Fibroblast of villous mesenchyme (primary cell): ENCODE measurements at regions not wholly inside any gene's neighbourhood (a gene's known extent, or its start where the extent isn't known, plus 50 kb on each side); places are given as distances from the start of the nearest gene placed in this dataset.

Experiments
- DNase-seq: peaks from one replicate; pipeline ENCODE4 v3.0.0-alpha.2; 2010; ENCODE audit warnings: low read depth
- H3K4me3 ChIP-seq: 2 replicates; pipeline ENCODE4 v1.5.1; 2011; ENCODE audit warnings: low read depth, mild to moderate bottlenecking, low read length
- TF ChIP-seq, protein P1 (sequence below): IDR thresholded peaks from 2 replicates; pipeline ENCODE4 v1.5.1; 2012; ENCODE audit warnings: low read depth, mild to moderate bottlenecking, low read length; ENCODE audit not compliant: insufficient read depth

DNA sequence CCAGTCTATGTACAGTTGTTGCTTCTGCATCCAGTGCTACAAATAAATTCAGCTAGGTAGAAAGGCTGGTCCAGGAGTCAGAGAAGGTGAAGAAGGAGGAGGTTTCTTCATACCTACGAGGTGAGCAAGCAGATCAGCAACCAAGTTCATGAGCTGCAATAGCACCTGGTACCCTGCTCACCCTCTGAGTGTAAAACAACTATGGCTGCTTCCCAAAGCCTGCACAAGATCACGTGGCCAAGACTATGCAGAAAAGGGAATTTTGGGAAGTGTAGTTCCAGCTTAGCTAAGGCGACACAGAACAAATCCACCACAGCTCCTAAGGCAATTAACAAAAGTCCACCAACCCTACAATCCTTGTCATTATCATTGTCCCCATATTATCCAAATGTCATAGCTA is 95.9 kb upstream of the AUTS2 start:
- H3K4me3 ChIP-seq: no peak overlapping the region
- TF ChIP-seq, protein P1, sequence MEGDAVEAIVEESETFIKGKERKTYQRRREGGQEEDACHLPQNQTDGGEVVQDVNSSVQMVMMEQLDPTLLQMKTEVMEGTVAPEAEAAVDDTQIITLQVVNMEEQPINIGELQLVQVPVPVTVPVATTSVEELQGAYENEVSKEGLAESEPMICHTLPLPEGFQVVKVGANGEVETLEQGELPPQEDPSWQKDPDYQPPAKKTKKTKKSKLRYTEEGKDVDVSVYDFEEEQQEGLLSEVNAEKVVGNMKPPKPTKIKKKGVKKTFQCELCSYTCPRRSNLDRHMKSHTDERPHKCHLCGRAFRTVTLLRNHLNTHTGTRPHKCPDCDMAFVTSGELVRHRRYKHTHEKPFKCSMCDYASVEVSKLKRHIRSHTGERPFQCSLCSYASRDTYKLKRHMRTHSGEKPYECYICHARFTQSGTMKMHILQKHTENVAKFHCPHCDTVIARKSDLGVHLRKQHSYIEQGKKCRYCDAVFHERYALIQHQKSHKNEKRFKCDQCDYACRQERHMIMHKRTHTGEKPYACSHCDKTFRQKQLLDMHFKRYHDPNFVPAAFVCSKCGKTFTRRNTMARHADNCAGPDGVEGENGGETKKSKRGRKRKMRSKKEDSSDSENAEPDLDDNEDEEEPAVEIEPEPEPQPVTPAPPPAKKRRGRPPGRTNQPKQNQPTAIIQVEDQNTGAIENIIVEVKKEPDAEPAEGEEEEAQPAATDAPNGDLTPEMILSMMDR: no peak
- DNase-seq: no peak

DNA sequence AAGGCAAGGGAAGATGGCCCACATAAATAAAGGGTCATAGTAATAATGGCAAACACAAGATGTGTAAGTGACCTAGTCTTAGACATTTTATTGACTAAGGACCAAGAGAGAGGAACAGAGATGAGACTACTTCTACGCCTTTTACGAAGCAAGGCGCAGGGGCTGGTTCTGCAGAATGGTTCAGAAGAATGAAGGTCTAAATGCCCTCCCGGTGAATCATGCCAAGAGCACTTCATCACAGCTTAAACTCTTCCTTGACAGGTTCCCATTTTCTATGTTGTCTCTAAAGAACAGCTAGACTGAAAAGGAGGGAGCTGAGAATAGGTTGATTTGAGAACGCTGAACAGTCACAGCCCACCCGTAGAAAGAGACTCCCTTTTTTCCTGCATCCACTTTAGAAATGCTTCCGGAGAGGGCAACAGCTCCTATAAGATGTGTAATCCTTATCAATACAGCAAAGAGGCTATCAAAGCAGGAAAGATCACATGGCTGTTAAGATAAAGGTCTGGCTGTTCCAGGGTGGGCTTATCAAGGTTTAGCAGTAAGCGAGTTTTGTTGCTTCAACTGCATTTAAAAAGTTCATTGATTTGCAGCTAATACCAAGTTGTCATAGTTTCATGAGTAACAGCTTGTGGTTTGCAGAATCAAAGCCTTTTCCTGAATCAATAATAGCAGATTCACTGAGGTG is 93.4 kb upstream of the AUTS2 start:
- no peak for DNase-seq
- TF ChIP-seq, protein P1: no peak
- no peak overlapping the region for H3K4me3 ChIP-seq

DNA sequence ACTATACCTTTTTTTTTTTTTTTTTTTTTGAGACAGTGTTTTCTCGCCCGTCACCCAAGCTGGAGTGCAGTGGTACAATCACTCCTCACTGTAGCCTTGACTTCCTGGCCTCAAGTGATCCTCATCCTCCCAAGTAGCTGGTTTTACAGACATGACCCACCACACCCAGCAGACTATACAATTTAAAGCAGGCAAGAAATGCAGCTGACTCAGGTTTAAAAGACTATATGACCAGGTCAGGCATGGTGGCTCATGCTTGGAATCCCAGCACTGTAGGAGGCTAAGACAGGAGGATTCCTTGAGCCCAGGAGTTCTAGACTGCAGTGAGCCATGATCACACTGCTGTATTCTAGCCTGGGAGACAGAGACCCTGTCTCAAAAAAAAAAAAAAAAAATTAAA is 89.5 kb upstream of the AUTS2 start:
- no peak for DNase-seq
- TF ChIP-seq, protein P1: no peak
- H3K4me3 ChIP-seq: no peak overlapping the region

DNA sequence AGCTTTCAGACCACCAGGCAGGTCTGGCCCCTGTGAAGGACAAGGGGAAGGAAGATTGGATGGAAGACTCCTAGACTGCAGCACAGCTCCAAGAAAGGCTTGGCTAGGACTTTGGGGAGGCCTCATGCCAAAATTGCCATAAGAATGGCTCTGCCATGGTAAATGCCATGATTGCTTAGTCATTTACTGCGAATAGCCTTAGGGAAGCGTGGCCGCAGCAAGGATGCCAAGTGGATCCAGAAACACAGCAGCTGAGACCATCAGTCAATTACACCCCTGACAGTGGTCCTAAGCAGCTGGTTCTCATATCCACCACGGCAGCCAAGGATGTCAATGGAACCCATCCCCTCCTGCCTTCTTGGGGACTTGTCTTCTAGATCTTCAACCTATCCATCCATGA is 88.2 kb upstream of the AUTS2 start:
- no peak overlapping the region for H3K4me3 ChIP-seq
- DNase-seq: no peak
- TF ChIP-seq, protein P1: no peak

DNA sequence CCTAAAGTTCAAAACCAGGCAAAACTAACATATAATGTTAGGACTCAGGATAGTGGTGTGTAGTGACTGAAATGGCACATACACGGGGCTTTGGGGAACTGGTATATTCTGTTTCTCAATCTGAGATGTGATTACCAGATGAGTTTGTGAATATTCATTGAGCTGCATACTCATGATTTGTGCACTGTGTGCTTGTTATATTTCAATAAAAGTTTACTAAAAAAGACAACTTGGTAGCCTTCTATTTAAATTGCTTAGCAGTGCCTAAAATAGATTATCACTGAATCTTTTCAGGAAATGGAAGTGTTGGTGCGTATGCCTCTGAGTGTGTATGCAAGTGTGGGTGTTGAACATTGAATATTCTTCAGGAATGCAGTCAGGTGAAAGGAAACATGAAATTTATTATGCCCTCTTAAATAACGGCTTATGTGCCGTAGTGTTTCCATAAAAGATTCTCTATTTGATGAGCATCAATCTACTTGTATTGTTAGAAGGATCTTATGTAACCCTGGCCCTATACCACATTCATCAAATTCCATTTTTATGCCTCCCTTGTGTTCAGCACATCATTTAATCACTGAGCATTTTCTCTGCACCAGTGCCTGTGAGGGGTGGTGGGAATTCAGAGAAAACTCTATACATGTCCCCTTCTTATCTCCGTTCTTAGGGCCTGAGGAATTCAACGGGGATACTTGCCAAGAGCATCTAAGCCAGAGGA is 82.6 kb upstream of the AUTS2 start:
- no peak for DNase-seq
- TF ChIP-seq, protein P1: no peak
- no peak overlapping the region for H3K4me3 ChIP-seq

DNA sequence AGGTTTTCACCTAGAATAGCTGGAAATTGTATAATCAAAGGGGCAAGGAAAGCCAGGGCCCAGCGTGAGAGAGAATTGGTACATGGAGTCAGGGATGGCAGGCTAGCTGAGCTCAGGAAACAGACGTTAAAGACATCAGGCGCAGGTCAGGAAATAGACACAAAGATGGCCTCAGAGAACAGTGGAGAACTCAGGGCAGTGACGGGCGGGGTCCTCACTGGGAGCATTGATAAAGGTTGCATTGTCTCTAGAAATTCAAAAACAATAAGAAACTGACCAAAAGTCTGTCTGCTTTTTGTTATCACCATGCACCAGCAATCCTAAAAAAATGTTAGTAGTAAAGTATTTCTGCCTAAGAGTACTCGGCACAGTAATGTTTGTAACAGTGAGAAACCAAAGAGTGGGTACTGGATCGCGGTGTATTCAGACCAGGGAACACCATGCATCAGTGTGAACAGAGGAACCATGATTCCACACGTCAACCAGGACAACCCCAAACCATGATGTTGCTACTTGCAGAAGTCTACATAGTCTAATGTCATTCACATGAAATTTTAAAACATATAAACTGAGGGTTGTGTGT is 81.9 kb upstream of the AUTS2 start:
- no peak overlapping the region for H3K4me3 ChIP-seq
- TF ChIP-seq, protein P1: no peak
- no peak for DNase-seq
